ENCODE measurements at regions not wholly inside any gene's neighbourhood (a gene's known extent, or its start where the extent isn't known, plus 50 kb on each side); places are given as distances from the start of the nearest gene placed in this dataset.

GRCh38 chr19:28290963-28291657, 921.8 kb downstream of the UQCRFS1 start:
- in situ Hi-C loops (cut with MboI; ENCODE audit: low sequenced_read_pairs in 4 of 4) = no loop called here
- no peak for TF ChIP-seq POLR2A (IDR thresholded peaks at IDR 0.05)
- TF ChIP-seq, protein P1, sequence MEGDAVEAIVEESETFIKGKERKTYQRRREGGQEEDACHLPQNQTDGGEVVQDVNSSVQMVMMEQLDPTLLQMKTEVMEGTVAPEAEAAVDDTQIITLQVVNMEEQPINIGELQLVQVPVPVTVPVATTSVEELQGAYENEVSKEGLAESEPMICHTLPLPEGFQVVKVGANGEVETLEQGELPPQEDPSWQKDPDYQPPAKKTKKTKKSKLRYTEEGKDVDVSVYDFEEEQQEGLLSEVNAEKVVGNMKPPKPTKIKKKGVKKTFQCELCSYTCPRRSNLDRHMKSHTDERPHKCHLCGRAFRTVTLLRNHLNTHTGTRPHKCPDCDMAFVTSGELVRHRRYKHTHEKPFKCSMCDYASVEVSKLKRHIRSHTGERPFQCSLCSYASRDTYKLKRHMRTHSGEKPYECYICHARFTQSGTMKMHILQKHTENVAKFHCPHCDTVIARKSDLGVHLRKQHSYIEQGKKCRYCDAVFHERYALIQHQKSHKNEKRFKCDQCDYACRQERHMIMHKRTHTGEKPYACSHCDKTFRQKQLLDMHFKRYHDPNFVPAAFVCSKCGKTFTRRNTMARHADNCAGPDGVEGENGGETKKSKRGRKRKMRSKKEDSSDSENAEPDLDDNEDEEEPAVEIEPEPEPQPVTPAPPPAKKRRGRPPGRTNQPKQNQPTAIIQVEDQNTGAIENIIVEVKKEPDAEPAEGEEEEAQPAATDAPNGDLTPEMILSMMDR (IDR thresholded peaks at IDR 0.05 in 4 of 5, conservative IDR thresholded peaks at IDR 0.05 in 1 of 5) = no peak
- no peak for ATAC-seq

DNA sequence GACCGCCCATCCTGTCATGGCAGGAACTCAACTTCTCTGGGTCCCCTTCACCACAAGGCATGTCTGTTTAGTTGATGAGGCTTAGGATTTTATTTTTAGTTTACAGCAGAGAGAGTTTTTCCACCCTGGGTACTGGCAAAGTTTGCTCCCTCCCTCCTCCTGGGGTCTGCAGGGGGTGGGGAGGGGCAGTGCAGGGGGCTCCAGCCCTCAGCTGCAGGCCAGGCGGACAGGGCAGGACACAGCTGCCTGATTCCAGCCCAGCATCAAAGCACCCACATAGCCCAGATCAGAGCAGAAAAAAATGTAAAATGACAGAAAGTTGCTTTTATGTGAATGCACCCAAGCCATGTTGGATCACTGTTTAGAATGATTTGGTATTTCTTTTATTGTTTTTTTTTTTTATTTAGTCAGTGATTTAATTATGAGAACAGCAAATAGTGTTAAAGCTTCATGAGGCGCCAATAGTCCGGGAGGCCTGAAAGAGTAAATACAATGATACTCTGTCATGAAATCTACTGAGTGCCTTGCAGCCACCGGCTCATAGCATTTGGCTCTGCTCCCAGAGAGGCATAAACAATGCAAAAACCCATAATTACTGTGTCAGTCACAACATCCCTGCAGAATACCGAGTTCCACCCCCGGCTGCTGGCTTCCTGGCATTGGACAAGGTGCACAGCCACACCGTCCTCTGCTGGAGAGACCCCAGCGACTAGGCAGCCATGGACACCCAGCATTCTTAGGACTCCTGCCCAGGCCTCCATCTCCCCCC, 923.5 kb downstream of the UQCRFS1 start:
- Histone ChIP-seq H3K4me1 (no peaks in the 10 kb centered on the region), H3K27me3 (no peaks in the 10 kb centered on the region), H3K27ac (no peak overlapping the region), H3K4me3 (no peak overlapping the region), H3K9me3 (no peaks in the 10 kb centered on the region), H3K36me3 (no peaks in the 10 kb centered on the region)
- intact Hi-C loops (cut with DNase I; ENCODE audit: low total_unique reads) (no loop called here), in situ Hi-C loops (cut with MboI; ENCODE audit: low sequenced_read_pairs in 4 of 4) (no loop called here)
- DNase-seq (no peak), ATAC-seq (no peak)
- TF ChIP-seq, protein P1 (IDR thresholded peaks at IDR 0.05 in 4 of 5, conservative IDR thresholded peaks at IDR 0.05 in 1 of 5) = no peak
- TF ChIP-seq POLR2A (IDR thresholded peaks at IDR 0.05) = no peak

More at GRCh38 chr19:28290963-28291657, 921.8 kb downstream of the UQCRFS1 start:
- intact Hi-C loops (cut with DNase I; ENCODE audit: low total_unique reads) = no loop called here
- Histone ChIP-seq H3K27me3 (no peaks in the 10 kb centered on the region), H3K27ac (no peak overlapping the region), H3K36me3 (no peaks in the 10 kb centered on the region), H3K4me1 (no peaks in the 10 kb centered on the region), H3K9me3 (no peaks in the 10 kb centered on the region), H3K4me3 (no peak overlapping the region)
- no peak for DNase-seq

GRCh38 chr19:28288572-28289264, 924.2 kb downstream of the UQCRFS1 start:
- Histone ChIP-seq H3K27me3 (no peaks in the 10 kb centered on the region), H3K9me3 (no peaks in the 10 kb centered on the region), H3K4me3 (no peak overlapping the region), H3K36me3 (no peaks in the 10 kb centered on the region), H3K4me1 (no peaks in the 10 kb centered on the region), H3K27ac (no peak overlapping the region)
- in situ Hi-C loops (cut with MboI; ENCODE audit: low sequenced_read_pairs in 4 of 4) (no loop called here), intact Hi-C loops (cut with DNase I; ENCODE audit: low total_unique reads) (no loop called here)
- ATAC-seq (no peak), DNase-seq (no peak)
- TF ChIP-seq, protein P1 (IDR thresholded peaks at IDR 0.05 in 4 of 5, conservative IDR thresholded peaks at IDR 0.05 in 1 of 5) = no peak
- TF ChIP-seq POLR2A (IDR thresholded peaks at IDR 0.05) = no peak

GRCh38 chr19:28285917-28286316, 927.0 kb downstream of the UQCRFS1 start:
- TF ChIP-seq POLR2A (IDR thresholded peaks at IDR 0.05) = no peak
- TF ChIP-seq, protein P1 (IDR thresholded peaks at IDR 0.05 in 4 of 5, conservative IDR thresholded peaks at IDR 0.05 in 1 of 5) = no peak
- Histone ChIP-seq H3K4me1 (no peaks in the 10 kb centered on the region), H3K27ac (no peak overlapping the region), H3K4me3 (no peak overlapping the region), H3K9me3 (no peaks in the 10 kb centered on the region), H3K27me3 (no peaks in the 10 kb centered on the region), H3K36me3 (no peaks in the 10 kb centered on the region)
- no peak for DNase-seq
- in situ Hi-C loops (cut with MboI; ENCODE audit: low sequenced_read_pairs in 4 of 4) = no loop called here
- ATAC-seq = no peak
- intact Hi-C loops (cut with DNase I; ENCODE audit: low total_unique reads) = no loop called here

All from gastrocnemius medialis (tissue), 4 donors.